ENCODE measurements at regions not wholly inside any gene's neighbourhood (a gene's known extent, or its start where the extent isn't known, plus 50 kb on each side); places are given as distances from the start of the nearest gene placed in this dataset.

DNA sequence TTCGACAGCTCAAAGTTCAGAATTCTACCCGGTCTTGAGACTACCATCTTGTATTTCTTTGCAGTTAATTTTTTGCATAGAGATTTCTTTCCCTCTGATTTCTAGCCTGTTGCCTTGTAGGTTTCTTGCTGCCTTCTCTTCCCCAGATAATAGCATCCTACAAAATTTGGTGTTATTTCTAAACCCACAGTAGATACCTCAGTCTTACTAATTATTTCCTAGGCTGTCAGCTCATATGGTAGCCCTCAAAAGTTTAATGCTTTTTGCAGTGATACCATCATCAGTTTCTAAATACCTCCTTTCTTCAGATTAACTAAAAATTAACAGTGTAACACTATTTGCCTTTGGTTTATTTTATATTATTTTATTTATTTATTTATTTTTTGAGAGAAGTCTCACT, 61.9 kb upstream of the TMPO start:
- TF ChIP-seq, protein P1, sequence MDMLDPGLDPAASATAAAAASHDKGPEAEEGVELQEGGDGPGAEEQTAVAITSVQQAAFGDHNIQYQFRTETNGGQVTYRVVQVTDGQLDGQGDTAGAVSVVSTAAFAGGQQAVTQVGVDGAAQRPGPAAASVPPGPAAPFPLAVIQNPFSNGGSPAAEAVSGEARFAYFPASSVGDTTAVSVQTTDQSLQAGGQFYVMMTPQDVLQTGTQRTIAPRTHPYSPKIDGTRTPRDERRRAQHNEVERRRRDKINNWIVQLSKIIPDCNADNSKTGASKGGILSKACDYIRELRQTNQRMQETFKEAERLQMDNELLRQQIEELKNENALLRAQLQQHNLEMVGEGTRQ (IDR thresholded peaks at IDR 0.05; ENCODE audit: borderline replicate concordance, low read depth, low read length), result no peak
- TF ChIP-seq, protein P2, sequence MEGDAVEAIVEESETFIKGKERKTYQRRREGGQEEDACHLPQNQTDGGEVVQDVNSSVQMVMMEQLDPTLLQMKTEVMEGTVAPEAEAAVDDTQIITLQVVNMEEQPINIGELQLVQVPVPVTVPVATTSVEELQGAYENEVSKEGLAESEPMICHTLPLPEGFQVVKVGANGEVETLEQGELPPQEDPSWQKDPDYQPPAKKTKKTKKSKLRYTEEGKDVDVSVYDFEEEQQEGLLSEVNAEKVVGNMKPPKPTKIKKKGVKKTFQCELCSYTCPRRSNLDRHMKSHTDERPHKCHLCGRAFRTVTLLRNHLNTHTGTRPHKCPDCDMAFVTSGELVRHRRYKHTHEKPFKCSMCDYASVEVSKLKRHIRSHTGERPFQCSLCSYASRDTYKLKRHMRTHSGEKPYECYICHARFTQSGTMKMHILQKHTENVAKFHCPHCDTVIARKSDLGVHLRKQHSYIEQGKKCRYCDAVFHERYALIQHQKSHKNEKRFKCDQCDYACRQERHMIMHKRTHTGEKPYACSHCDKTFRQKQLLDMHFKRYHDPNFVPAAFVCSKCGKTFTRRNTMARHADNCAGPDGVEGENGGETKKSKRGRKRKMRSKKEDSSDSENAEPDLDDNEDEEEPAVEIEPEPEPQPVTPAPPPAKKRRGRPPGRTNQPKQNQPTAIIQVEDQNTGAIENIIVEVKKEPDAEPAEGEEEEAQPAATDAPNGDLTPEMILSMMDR (IDR thresholded peaks at IDR 0.05 in 2 of 3, conservative IDR thresholded peaks at IDR 0.05 in 1 of 3; ENCODE audit: control insufficient read depth in 2 of 3, extremely low read depth in 1 of 3, insufficient read depth in 1 of 3, low read depth in 3 of 3, low read length in 3 of 3), result no peak
- TF ChIP-seq ZNF207 (IDR thresholded peaks at IDR 0.05; ENCODE audit: borderline replicate concordance) (no peak), CBX5 (IDR thresholded peaks at IDR 0.05; ENCODE audit: low read depth) (no peak)
